ENCODE measurements at regions not wholly inside any gene's neighbourhood (a gene's known extent, or its start where the extent isn't known, plus 50 kb on each side); places are given as distances from the start of the nearest gene placed in this dataset.

DNA sequence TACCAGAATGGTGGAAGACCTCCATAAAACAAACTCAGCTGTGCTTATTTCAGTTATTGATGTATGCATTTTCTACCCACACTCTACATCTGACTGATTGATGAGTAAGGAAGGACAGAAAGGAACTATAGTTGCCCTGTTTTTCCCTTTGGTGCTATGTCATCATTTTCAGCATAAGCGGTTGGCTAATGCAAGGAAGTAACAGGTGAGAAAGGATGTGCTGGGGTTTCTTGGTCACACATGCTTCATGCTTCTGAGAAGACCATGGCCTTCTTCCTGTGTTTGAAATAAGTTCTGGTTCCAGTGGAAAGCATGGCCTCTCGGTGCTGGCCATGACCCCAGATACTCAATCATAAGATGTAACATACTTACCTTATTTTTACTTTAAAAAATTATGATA is 541.2 kb downstream of the PTPRU start (continued):
- TF ChIP-seq PATZ1 (CRISPR knock-in tag; IDR thresholded peaks at IDR 0.05; ENCODE audit: borderline replicate concordance), result no peak
- no peak for TF ChIP-seq ZFP30 (CRISPR knock-in tag; IDR thresholded peaks at IDR 0.05)
- TF ChIP-seq GLIS3 (CRISPR knock-in tag; IDR thresholded peaks at IDR 0.05), result no peak

DNA sequence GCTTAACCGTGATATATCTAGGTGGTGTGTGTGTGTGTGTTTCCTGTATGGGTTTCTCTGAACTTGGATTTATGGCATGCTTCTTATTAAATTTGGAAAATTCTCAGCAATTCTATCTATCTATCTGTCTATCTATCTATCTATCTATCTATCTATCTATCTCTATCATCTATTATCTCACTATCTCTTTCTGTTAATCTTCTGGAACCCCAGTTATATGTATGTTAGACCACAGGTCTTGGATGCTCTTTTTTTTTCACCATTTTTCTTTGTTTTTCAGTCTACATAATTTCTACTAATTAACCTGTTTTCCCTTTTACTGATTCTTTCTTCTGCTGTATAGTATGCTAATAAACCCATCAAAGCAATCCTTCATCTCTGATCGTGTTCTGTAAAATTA is 538.0 kb downstream of the PTPRU start:
- no peak for TF ChIP-seq PPARA (CRISPR knock-in tag; IDR thresholded peaks at IDR 0.05; ENCODE audit: borderline replicate concordance)
- no peak for TF ChIP-seq CSDC2 (CRISPR knock-in tag; IDR thresholded peaks at IDR 0.05)
- TF ChIP-seq TOX (CRISPR knock-in tag; IDR thresholded peaks at IDR 0.05; ENCODE audit: borderline replicate concordance), result no peak
- no peak for TF ChIP-seq OSR1 (CRISPR knock-in tag; IDR thresholded peaks at IDR 0.05)
- TF ChIP-seq TCF4 (CRISPR knock-in tag; IDR thresholded peaks at IDR 0.05; ENCODE audit: borderline replicate concordance), result no peak
- no peak for TF ChIP-seq ZFP3 (CRISPR knock-in tag; IDR thresholded peaks at IDR 0.05)
- TF ChIP-seq PATZ1 (CRISPR knock-in tag; IDR thresholded peaks at IDR 0.05; ENCODE audit: borderline replicate concordance), result no peak
- no peak for TF ChIP-seq ESRRG (CRISPR knock-in tag; IDR thresholded peaks at IDR 0.05)
- TF ChIP-seq SNAI2 (CRISPR knock-in tag; IDR thresholded peaks at IDR 0.05), result no peak
- no peak for TF ChIP-seq ZC3H10 (CRISPR knock-in tag; IDR thresholded peaks at IDR 0.05)
- no peak for ATAC-seq

- ATAC-seq, result no peak
- TF ChIP-seq, protein P1, sequence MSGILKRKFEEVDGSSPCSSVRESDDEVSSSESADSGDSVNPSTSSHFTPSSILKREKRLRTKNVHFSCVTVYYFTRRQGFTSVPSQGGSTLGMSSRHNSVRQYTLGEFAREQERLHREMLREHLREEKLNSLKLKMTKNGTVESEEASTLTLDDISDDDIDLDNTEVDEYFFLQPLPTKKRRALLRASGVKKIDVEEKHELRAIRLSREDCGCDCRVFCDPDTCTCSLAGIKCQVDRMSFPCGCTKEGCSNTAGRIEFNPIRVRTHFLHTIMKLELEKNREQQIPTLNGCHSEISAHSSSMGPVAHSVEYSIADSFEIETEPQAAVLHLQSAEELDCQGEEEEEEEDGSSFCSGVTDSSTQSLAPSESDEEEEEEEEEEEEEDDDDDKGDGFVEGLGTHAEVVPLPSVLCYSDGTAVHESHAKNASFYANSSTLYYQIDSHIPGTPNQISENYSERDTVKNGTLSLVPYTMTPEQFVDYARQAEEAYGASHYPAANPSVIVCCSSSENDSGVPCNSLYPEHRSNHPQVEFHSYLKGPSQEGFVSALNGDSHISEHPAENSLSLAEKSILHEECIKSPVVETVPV (CRISPR knock-in tag; IDR thresholded peaks at IDR 0.05), result no peak
- TF ChIP-seq OSR1 (CRISPR knock-in tag; IDR thresholded peaks at IDR 0.05) (no peak), BACH2 (CRISPR knock-in tag; IDR thresholded peaks at IDR 0.05; ENCODE audit: borderline replicate concordance) (no peak), PATZ1 (CRISPR knock-in tag; IDR thresholded peaks at IDR 0.05; ENCODE audit: borderline replicate concordance) (no peak), RARB (CRISPR knock-in tag; IDR thresholded peaks at IDR 0.05) (no peak), PPARA (CRISPR knock-in tag; IDR thresholded peaks at IDR 0.05; ENCODE audit: borderline replicate concordance) (no peak), GLIS3 (CRISPR knock-in tag; IDR thresholded peaks at IDR 0.05) (no peak), SNAI2 (CRISPR knock-in tag; IDR thresholded peaks at IDR 0.05) (no peak), TCF4 (CRISPR knock-in tag; IDR thresholded peaks at IDR 0.05; ENCODE audit: borderline replicate concordance) (no peak), TOX (CRISPR knock-in tag; IDR thresholded peaks at IDR 0.05; ENCODE audit: borderline replicate concordance) (no peak), ZNF70 (CRISPR knock-in tag; IDR thresholded peaks at IDR 0.05) (no peak), ISL1 (CRISPR knock-in tag; IDR thresholded peaks at IDR 0.05) (no peak), ZNF8 (CRISPR knock-in tag; IDR thresholded peaks at IDR 0.05) (no peak), ZNF565 (CRISPR knock-in tag; conservative IDR thresholded peaks at IDR 0.05; ENCODE audit: low read depth) (no peak), ZFP30 (CRISPR knock-in tag; IDR thresholded peaks at IDR 0.05) (no peak), ZC3H10 (CRISPR knock-in tag; IDR thresholded peaks at IDR 0.05) (no peak), CSDC2 (CRISPR knock-in tag; IDR thresholded peaks at IDR 0.05) (no peak)
- TF ChIP-seq, protein P2, sequence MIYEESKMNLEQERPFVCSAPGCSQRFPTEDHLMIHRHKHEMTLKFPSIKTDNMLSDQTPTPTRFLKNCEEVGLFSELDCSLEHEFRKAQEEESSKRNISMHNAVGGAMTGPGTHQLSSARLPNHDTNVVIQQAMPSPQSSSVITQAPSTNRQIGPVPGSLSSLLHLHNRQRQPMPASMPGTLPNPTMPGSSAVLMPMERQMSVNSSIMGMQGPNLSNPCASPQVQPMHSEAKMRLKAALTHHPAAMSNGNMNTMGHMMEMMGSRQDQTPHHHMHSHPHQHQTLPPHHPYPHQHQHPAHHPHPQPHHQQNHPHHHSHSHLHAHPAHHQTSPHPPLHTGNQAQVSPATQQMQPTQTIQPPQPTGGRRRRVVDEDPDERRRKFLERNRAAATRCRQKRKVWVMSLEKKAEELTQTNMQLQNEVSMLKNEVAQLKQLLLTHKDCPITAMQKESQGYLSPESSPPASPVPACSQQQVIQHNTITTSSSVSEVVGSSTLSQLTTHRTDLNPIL (CRISPR knock-in tag; IDR thresholded peaks at IDR 0.05; ENCODE audit: low read depth), result no peak
- TF ChIP-seq, protein P3, sequence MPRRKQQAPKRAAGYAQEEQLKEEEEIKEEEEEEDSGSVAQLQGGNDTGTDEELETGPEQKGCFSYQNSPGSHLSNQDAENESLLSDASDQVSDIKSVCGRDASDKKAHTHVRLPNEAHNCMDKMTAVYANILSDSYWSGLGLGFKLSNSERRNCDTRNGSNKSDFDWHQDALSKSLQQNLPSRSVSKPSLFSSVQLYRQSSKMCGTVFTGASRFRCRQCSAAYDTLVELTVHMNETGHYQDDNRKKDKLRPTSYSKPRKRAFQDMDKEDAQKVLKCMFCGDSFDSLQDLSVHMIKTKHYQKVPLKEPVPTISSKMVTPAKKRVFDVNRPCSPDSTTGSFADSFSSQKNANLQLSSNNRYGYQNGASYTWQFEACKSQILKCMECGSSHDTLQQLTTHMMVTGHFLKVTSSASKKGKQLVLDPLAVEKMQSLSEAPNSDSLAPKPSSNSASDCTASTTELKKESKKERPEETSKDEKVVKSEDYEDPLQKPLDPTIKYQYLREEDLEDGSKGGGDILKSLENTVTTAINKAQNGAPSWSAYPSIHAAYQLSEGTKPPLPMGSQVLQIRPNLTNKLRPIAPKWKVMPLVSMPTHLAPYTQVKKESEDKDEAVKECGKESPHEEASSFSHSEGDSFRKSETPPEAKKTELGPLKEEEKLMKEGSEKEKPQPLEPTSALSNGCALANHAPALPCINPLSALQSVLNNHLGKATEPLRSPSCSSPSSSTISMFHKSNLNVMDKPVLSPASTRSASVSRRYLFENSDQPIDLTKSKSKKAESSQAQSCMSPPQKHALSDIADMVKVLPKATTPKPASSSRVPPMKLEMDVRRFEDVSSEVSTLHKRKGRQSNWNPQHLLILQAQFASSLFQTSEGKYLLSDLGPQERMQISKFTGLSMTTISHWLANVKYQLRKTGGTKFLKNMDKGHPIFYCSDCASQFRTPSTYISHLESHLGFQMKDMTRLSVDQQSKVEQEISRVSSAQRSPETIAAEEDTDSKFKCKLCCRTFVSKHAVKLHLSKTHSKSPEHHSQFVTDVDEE (CRISPR knock-in tag; IDR thresholded peaks at IDR 0.05), result no peak
- TF ChIP-seq, protein P4, sequence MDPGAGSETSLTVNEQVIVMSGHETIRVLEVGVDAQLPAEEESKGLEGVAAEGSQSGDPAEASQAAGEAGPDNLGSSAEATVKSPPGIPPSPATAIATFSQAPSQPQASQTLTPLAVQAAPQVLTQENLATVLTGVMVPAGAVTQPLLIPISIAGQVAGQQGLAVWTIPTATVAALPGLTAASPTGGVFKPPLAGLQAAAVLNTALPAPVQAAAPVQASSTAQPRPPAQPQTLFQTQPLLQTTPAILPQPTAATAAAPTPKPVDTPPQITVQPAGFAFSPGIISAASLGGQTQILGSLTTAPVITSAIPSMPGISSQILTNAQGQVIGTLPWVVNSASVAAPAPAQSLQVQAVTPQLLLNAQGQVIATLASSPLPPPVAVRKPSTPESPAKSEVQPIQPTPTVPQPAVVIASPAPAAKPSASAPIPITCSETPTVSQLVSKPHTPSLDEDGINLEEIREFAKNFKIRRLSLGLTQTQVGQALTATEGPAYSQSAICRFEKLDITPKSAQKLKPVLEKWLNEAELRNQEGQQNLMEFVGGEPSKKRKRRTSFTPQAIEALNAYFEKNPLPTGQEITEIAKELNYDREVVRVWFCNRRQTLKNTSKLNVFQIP (CRISPR knock-in tag; IDR thresholded peaks at IDR 0.05; ENCODE audit: borderline replicate concordance, low read depth), result no peak
These were observed 536.3 kb downstream of the PTPRU start for GRCh38 chr1:29772584-29773100.
